ENCODE measurements at regions not wholly inside any gene's neighbourhood (a gene's known extent, or its start where the extent isn't known, plus 50 kb on each side); places are given as distances from the start of the nearest gene placed in this dataset.

- no peak for DNase-seq (ENCODE audit: low read depth)
Measured at GRCh38 chr10:111921821-111922220, 261.7 kb downstream of the GPAM start.

GRCh38 chr10:111923032-111923431 lies 260.5 kb downstream of the GPAM start:
- DNase-seq (ENCODE audit: low read depth) = no peak

- no peak for DNase-seq (ENCODE audit: low read depth)
Measured at GRCh38 chr10:111926286-111926685, 257.3 kb downstream of the GPAM start.

GRCh38 chr10:111933937-111934336 lies 249.6 kb downstream of the GPAM start:
- no peak for DNase-seq (ENCODE audit: low read depth)

- no peak for DNase-seq (ENCODE audit: low read depth)
Measured at GRCh38 chr10:111934931-111935330, 248.6 kb downstream of the GPAM start.

- no peak for DNase-seq (ENCODE audit: low read depth)
Measured at GRCh38 chr10:111936143-111936542, 247.4 kb downstream of the GPAM start.

DNA sequence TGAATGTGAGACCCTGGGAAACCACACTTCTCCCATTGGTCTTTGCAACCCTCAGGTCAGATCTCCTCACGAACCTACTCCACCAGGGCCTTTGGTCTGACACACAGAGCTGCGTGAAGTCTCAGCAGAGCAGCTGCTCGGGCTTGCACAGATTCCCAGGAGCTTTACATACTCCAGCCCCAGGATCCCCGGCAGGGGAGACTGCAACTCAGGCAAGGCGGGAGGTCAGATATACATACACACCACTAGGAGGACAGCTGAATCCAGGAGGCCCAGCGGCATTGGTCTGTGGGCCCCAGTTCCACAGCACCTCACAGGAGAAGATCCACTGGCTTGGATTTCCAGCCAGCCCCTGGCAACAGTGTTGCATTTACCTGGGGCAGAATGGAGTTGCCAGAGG lies 239.2 kb downstream of the GPAM start:
- DNase-seq (ENCODE audit: low read depth) = no peak

DNA sequence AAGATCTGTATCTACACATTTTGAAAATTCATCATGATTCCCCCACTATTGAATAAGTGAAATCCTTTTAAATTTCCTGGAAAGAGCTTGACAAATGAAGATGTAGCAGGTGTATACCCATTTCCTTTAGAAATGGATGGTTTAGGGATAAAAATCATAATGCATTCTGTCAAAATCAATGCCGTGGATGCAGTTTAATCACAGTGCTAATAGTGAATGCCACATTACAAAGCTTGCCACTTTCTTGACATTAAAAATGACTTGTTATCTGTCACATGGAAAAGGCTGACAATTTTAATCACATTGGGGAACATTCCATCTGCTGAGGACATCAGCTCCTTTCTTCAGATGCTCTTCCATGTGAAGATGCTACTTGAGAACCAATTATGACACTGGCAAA lies 229.6 kb downstream of the GPAM start:
- DNase-seq (ENCODE audit: low read depth) = no peak

GRCh38 chr10:111954386-111954785 lies 229.2 kb downstream of the GPAM start:
- DNase-seq (ENCODE audit: low read depth) = no peak

DNA sequence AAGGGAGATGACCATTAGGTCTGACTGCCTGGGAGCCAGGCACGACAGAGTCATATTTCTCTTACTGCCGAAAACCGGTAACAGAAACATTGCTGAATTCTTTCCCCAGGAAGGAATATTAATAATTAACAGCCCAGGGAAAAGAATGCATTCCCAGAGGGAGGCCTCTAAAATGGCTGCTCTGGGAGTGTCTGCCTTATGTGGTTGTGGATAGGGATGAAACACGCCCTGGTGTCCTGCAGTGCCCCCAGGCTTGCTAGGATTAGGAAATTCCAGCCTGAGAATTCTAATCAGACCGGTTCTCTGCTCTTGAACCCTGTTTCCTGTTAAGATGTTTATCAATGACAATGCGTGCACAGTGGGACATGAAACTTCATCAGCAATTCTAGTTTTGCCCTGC lies 226.7 kb downstream of the GPAM start:
- no peak for DNase-seq (ENCODE audit: low read depth)

- DNase-seq (ENCODE audit: low read depth) = no peak
Measured at GRCh38 chr10:111962951-111963350, 220.6 kb downstream of the GPAM start.

GRCh38 chr10:111967116-111967515 lies 216.4 kb downstream of the GPAM start:
- no peak for DNase-seq (ENCODE audit: low read depth)

DNA sequence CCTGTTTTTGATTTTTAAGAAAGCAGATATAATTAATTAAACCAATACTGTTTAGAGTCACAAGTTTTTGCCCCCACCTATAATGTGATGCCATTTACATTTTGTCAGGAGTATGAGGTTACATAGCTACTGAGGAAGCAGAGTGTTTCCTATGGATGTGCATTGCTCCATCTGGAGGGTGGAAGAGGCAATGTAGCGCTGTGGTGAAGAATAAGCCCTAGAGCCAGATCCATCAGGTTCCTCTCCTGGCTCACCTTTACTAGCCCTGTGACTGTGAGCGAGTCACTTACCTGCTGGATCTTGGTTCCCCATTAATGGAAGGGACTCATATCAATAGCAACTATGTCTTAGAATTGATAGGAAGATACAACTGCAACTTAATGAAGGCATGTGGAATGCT lies 216.0 kb downstream of the GPAM start:
- no peak for DNase-seq (ENCODE audit: low read depth)

GRCh38 chr10:111968647-111969046 lies 214.9 kb downstream of the GPAM start:
- no peak for DNase-seq (ENCODE audit: low read depth)

- DNase-seq (ENCODE audit: low read depth) = no peak
Measured at GRCh38 chr10:111970111-111970510, 213.5 kb downstream of the GPAM start.

DNA sequence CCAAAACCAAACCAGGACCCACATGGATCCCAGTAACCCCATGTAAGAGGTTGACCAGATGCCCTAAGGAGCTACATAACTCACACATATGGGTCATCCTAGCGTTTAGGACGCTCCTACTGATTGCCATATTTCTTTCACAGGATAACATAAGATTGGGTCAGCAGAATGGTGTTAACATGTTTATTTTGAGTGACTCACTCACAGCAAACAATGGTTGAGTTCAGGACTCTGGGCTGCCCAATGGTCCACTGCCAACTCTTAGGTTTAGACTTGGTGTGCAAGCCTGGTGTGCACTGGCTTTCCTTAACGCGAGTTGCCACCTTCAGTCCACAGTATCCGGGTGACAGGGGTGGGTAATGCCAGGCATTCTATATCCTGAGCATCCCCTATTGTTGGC lies 211.5 kb downstream of the GPAM start:
- DNase-seq (ENCODE audit: low read depth) = no peak

DNA sequence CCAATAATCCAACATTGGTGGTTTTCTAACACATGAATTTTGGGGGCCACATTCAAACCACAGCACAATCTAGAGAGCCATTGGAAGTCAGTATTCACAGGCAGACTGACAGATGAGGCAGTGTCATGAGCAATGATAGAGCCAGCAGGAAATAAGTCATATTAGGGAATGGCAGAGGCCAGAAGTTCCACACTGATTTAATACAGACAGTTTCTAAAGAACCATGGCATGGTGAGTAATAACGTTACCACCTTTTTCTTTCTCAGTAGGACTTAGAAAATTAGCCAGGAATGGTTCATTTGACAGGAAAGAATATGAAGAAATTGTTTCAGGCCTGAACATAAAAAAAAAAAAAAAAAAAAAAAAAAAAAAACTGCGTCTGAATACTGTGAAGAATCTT lies 210.3 kb downstream of the GPAM start:
- no peak for DNase-seq (ENCODE audit: low read depth)

- no peak for DNase-seq (ENCODE audit: low read depth)
Measured at GRCh38 chr10:111973826-111974225, 209.7 kb downstream of the GPAM start.

GRCh38 chr10:111974325-111974724 lies 209.2 kb downstream of the GPAM start:
- DNase-seq (ENCODE audit: low read depth) = no peak

DNA sequence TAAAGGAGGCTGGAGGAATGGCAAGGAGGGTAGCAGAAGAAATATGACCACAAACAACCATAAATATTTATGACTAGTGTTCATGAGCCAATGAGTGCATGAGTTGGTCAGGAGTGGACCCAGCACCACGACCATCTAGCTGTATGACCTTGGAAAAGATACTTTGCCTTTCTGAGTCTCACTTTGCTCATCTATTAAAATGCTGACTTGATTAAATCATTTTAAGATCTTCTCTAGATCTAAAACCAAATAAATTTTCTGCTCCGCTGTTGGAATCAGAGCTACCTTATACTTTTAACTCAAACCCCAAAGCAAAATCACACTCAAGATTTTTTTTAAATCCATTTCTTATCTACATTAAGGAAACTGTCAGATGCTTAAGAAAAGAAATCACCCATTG lies 207.0 kb downstream of the GPAM start:
- DNase-seq (ENCODE audit: low read depth) = no peak

DNA sequence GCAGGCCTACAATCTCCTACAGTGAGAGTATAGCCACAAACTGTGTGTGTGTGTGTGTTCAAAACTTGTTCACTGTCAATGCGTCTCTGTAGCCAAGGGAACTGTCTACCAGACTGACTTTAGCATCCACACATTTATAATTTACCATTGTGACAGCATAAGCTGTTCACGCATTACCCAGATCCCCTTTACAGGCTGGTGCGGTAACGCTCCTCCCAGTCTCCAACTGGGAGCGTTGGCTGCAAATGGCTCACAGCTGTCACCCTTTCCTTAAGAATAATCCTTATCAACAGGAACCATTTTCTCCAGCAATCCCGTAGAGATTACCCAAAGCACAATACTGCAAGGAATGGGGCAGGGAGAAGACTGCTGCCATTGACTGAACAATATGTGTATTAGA lies 199.5 kb downstream of the GPAM start:
- no peak for DNase-seq (ENCODE audit: low read depth)

DNA sequence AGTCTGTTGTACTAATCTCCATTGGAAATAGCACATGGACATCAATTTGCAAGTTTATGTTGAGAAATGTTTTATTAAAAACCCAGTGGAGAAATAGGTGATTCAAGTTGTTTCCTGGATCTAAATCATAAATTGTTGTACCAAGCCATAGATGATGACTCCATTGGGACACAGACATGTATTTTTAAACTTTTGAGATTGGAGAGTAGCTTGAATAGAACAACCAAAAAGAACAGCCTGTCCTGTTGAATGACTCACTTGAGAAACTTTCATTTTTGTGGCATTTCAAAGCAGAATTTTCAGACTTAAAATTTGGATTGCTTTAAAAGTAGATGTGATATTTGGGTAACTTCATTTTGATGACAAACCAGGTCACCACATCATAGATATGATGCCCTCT lies 197.5 kb downstream of the GPAM start:
- DNase-seq (ENCODE audit: low read depth) = no peak

GRCh38 chr10:111988646-111989045 lies 194.9 kb downstream of the GPAM start:
- DNase-seq (ENCODE audit: low read depth) = no peak

GRCh38 chr10:111989136-111989911 lies 194.2 kb downstream of the GPAM start:
- no peak for DNase-seq (ENCODE audit: low read depth)
